ENCODE measurements at regions not wholly inside any gene's neighbourhood (a gene's known extent, or its start where the extent isn't known, plus 50 kb on each side); places are given as distances from the start of the nearest gene placed in this dataset.

GRCh38 chr17:79141578-79142355, 67.1 kb downstream of the ENGASE start:
- intact Hi-C loops (cut with micrococcal nuclease) = no loop called here

GRCh38 chr17:79138826-79139225, 64.2 kb downstream of the ENGASE start:
- intact Hi-C loops (cut with micrococcal nuclease) = no loop called here

DNA sequence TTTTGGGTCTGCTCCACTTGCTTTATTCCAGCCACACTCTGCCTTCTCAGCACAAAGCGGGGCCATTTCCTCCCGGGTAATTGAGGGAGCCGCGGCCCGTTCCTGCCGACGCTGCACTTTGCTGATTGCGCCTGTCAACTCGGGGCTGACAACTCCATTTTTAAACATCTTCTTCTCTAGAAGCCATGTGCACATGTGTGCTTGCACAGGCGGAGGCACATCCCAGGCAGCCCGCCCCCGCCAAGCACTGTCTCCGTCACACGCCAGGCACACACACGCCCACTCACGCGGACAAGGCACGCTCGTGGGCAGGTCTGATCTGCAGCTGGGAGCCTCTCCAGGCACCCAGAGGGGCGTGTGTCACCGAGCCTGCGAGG, 63.2 kb downstream of the ENGASE start:
- intact Hi-C loops (cut with micrococcal nuclease) = no loop called here

GRCh38 chr17:79137015-79137788, 62.6 kb downstream of the ENGASE start:
- intact Hi-C loops (cut with micrococcal nuclease) = no loop called here

DNA sequence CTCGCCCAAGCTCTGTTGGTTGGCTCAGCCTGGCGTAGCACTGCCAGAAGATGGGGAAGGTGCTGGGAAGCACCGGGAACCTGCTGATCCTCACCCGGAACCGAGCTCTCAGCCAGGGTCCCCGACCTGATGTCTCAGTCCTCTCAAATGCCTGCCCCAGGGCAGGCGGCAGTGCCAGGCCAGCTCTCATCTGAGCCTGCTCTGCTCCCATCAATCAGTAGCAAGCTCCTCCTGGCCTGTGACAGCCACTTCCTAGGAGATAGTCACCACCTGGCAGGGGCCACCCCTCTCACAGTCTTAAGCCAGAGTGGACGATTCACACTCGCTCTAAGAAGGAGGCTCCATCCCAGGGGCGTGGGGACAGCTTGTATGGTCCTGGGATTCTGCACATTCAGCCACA, 62.0 kb downstream of the ENGASE start:
- intact Hi-C loops (cut with micrococcal nuclease) = no loop called here
